Karpas-422 (cell line): ENCODE measurements at regions not wholly inside any gene's neighbourhood (a gene's known extent, or its start where the extent isn't known, plus 50 kb on each side); places are given as distances from the start of the nearest gene placed in this dataset.

ENCODE experiments used
- DNase-seq: peaks from one replicate; pipeline ENCODE4 v3.0.0-alpha.2; 2015
- H2AFZ ChIP-seq: fragments of 200-600 bp; sonication (generic); 2 replicates; pipeline ENCODE4 v1.6.1; 2014; ENCODE audit warnings: antibody characterized with exemption, low read length, mixed read lengths
- H3K27ac ChIP-seq: fragments of 200-600 bp; sonication (generic); 2 replicates; pipeline ENCODE4 v1.5.1; 2014; ENCODE audit warnings: mild to moderate bottlenecking, low read length, moderate library complexity
- H3K27me3 ChIP-seq: fragments of 200-600 bp; sonication (generic); 2 replicates; pipeline ENCODE4 v1.6.1; 2014; ENCODE audit warnings: low read length, mixed read lengths
- H3K36me3 ChIP-seq: fragments of 200-600 bp; sonication (generic); 2 replicates; pipeline ENCODE4 v1.6.1; 2014; ENCODE audit warnings: low read length, mixed read lengths; ENCODE audit not compliant: insufficient read depth
- H3K4me1 ChIP-seq: fragments of 200-600 bp; sonication (generic); 2 replicates; pipeline ENCODE4 v1.6.1; 2014; ENCODE audit warnings: mild to moderate bottlenecking, low read length, mixed read lengths
- H3K4me2 ChIP-seq: fragments of 200-600 bp; sonication (generic); 2 replicates; pipeline ENCODE4 v1.6.1; 2014; ENCODE audit warnings: low read length, low read depth, mild to moderate bottlenecking; ENCODE audit not compliant: poor library complexity, severe bottlenecking
- H3K4me3 ChIP-seq: fragments of 200-600 bp; sonication (generic); 2 replicates; pipeline ENCODE4 v1.5.1; 2014; ENCODE audit warnings: mild to moderate bottlenecking, antibody characterized with exemption, low read length, mixed read lengths
- H3K79me2 ChIP-seq: fragments of 200-600 bp; sonication (generic); 2 replicates; pipeline ENCODE4 v1.6.1; 2014; ENCODE audit warnings: mild to moderate bottlenecking, low read length, mixed read lengths
- H3K9ac ChIP-seq: fragments of 200-600 bp; sonication (generic); 2 replicates; pipeline ENCODE4 v1.6.0; 2014; ENCODE audit warnings: low read length
- H3K9me2 ChIP-seq: fragments of 200-600 bp; sonication (generic), shearing (Covaris generic); replicated peaks from 2 replicates; pipeline ENCODE4 v1.6.0; 2014; ENCODE audit warnings: mild to moderate bottlenecking, low read length, moderate library complexity; ENCODE audit not compliant: insufficient read depth
- H3K9me3 ChIP-seq: fragments of 300-700, 200-600 bp; sonication (generic); 2 replicates; pipeline ENCODE4 v1.6.1; 2014; ENCODE audit warnings: low read length, mixed read lengths
- H4K20me1 ChIP-seq: fragments of 200-600 bp; sonication (generic); 2 replicates; pipeline ENCODE4 v1.6.1; 2014; ENCODE audit warnings: mild to moderate bottlenecking, antibody characterized with exemption, low read length, low read depth; ENCODE audit not compliant: insufficient read depth

DNA sequence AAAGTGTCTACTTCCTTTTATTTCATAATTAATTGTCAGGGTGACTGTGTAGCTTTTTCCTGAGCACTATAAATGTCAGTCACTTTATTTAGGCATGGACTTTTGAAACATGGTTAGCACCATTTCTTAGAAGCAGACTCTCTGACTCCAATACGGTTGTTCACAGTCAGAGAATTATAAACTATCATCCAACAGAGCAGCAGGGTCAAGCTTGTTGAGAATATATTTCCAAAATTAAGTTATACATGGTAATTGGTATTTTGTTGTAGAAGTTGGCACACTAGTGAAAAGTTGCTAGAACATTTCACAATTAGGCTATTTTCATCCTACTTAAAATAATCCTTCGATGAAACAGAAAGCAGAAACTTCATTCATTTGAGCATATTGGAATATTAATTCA is 1155.5 kb upstream of the IGFBP7 start:
- Histone ChIP-seq H3K27ac (no peak overlapping the region), H3K9me2 (no peaks in the 10 kb centered on the region), H2AFZ (no peak overlapping the region), H3K4me1 (no peaks in the 10 kb centered on the region), H3K9me3 (peaks cover 4% of the 10 kb centered on the region), H3K36me3 (no peaks in the 10 kb centered on the region), H3K4me2 (no peak overlapping the region), H3K27me3 (no peaks in the 10 kb centered on the region), H3K9ac (no peak overlapping the region), H3K4me3 (no peak overlapping the region), H4K20me1 (no peaks in the 10 kb centered on the region), H3K79me2 (no peaks in the 10 kb centered on the region)
- DNase-seq = no peak

DNA sequence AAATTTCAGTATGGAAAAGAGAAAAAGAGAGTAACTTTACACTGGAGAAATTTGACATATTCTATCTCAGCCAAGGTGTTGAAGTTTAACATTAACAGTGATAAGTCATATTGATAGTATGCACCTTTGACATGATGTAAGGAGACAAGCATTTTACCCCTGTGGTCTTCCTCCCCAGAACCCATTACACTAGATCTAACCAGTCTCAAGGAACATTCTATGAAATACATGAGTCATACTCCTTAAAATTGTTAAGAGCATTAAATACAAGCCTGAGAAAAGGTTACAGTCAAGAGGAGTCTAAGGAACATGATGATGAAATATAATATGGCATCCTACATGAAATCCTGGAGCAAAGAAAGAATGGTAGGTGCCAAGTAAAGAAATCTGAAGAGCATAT is 1151.3 kb upstream of the IGFBP7 start:
- no peaks in the 10 kb centered on the region for H3K79me2 ChIP-seq
- no peak overlapping the region for H3K27ac ChIP-seq
- H3K9ac ChIP-seq = no peak overlapping the region
- no peaks in the 10 kb centered on the region for H4K20me1 ChIP-seq
- no peaks in the 10 kb centered on the region for H3K27me3 ChIP-seq
- no peak overlapping the region for H3K4me3 ChIP-seq
- H3K9me3 ChIP-seq = peaks cover 8% of the 10 kb centered on the region
- H3K4me1 ChIP-seq = no peaks in the 10 kb centered on the region
- DNase-seq = no peak
- H2AFZ ChIP-seq = no peak overlapping the region
- H3K36me3 ChIP-seq = no peaks in the 10 kb centered on the region
- no peaks in the 10 kb centered on the region for H3K9me2 ChIP-seq
- H3K4me2 ChIP-seq = no peak overlapping the region

DNA sequence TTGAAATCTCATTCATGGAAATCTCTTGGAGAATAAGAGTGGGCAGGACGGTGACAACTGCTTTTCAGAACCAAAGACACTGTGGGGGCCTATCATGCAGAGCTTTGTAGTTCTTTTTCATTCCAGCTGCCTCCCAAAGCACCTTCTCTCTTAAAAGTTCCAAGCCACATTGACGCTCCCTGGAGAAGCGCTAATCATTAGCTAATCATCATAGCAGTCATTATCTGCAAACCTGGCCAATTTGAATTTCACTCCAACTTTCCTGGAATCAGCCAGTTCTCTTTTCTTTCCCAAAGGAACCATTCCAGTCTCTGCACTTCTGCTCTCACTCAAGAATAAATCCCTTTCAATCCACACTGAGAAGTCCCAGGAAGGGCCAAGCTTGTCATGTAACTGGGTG is 1144.1 kb upstream of the IGFBP7 start:
- no peaks in the 10 kb centered on the region for H3K79me2 ChIP-seq
- no peaks in the 10 kb centered on the region for H3K27me3 ChIP-seq
- no peaks in the 10 kb centered on the region for H3K4me1 ChIP-seq
- H4K20me1 ChIP-seq = no peaks in the 10 kb centered on the region
- no peak for DNase-seq
- peaks cover 36% of the 10 kb centered on the region for H3K9me3 ChIP-seq
- no peaks in the 10 kb centered on the region for H3K36me3 ChIP-seq
- H3K9me2 ChIP-seq = no peaks in the 10 kb centered on the region
- no peak overlapping the region for H3K9ac ChIP-seq
- H3K4me3 ChIP-seq = no peak overlapping the region
- no peak overlapping the region for H2AFZ ChIP-seq
- no peak overlapping the region for H3K4me2 ChIP-seq
- H3K27ac ChIP-seq = no peak overlapping the region

DNA sequence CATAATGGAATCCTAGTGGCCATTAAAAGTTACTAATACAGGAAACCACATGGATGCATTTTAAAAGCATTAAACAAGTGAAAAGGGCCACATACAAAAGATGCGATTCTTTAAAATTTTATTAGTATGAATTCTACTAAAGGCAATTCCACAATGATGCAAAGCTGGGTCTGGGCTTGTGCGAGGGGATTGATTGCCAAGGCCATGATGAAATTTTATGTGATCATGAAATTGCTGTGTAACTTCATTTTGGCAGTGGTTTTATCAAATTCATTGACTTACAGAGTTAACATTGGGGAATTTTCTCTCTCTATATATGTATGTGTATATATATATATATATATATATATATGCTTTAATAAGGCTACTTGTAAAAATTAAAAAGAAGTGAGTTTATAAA is 1142.5 kb upstream of the IGFBP7 start:
- H3K4me2 ChIP-seq = no peak overlapping the region
- H3K27ac ChIP-seq = no peak overlapping the region
- H3K9me2 ChIP-seq = no peaks in the 10 kb centered on the region
- no peaks in the 10 kb centered on the region for H3K79me2 ChIP-seq
- H2AFZ ChIP-seq = no peak overlapping the region
- no peak overlapping the region for H3K9ac ChIP-seq
- no peak overlapping the region for H3K4me3 ChIP-seq
- no peaks in the 10 kb centered on the region for H3K4me1 ChIP-seq
- no peaks in the 10 kb centered on the region for H3K36me3 ChIP-seq
- no peaks in the 10 kb centered on the region for H4K20me1 ChIP-seq
- DNase-seq = no peak
- H3K27me3 ChIP-seq = no peaks in the 10 kb centered on the region
- peaks cover 43% of the 10 kb centered on the region for H3K9me3 ChIP-seq

- Histone ChIP-seq H3K79me2 (no peaks in the 10 kb centered on the region), H3K9me3 (peaks cover 25% of the 10 kb centered on the region), H3K36me3 (no peaks in the 10 kb centered on the region), H3K27me3 (no peaks in the 10 kb centered on the region), H3K4me1 (no peaks in the 10 kb centered on the region), H2AFZ (no peak overlapping the region), H3K4me3 (no peak overlapping the region), H4K20me1 (no peaks in the 10 kb centered on the region), H3K9ac (no peak overlapping the region), H3K27ac (no peak overlapping the region), H3K4me2 (no peak overlapping the region), H3K9me2 (no peaks in the 10 kb centered on the region)
- no peak for DNase-seq
Measured at GRCh38 chr4:58247792-58248191, 1137.6 kb upstream of the IGFBP7 start.

DNA sequence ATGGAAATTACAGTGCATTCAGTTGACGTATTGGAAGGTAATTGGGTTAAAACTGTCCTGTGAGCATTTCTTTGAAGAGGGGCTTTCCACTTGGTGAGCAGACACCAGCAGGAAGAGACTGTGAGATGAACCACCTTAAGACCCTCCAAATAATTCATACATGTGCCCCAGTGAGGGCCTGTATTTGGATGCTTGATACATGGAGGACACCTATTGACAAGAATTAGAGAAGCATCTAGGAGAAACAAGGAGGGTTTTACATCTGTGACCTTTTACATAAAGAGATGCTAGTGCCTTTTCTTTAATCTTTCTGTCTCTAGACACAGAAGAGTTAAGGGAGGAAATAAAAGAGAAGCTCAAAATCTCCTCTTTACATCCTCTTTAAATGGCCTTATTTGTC is 1115.3 kb upstream of the IGFBP7 start:
- no peaks in the 10 kb centered on the region for H3K9me2 ChIP-seq
- H3K4me3 ChIP-seq = no peak overlapping the region
- H3K9ac ChIP-seq = no peak overlapping the region
- no peak overlapping the region for H3K4me2 ChIP-seq
- no peak overlapping the region for H3K27ac ChIP-seq
- no peaks in the 10 kb centered on the region for H4K20me1 ChIP-seq
- H3K4me1 ChIP-seq = no peaks in the 10 kb centered on the region
- no peaks in the 10 kb centered on the region for H3K27me3 ChIP-seq
- no peak overlapping the region for H2AFZ ChIP-seq
- no peaks in the 10 kb centered on the region for H3K36me3 ChIP-seq
- DNase-seq = no peak
- peaks cover 15% of the 10 kb centered on the region for H3K9me3 ChIP-seq
- no peaks in the 10 kb centered on the region for H3K79me2 ChIP-seq

DNA sequence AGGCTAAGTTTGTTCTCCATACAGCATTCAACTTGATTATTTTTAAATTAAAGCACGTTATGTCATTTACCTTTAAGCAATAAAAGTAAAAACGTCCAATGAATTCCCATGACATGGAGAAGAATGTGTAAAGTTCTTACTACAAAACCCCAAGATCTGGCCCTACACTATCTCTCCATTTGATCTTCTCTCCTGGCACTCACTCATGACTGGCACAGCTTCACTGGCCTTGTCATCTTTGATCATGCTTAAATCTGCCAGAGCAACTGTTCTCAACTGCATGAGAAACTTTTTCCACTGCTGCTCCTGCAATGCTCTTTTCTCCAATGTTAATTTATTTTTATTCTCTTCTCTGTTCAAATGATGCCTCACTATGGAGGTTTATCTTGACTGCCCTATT is 1109.0 kb upstream of the IGFBP7 start:
- no peaks in the 10 kb centered on the region for H3K27me3 ChIP-seq
- H3K79me2 ChIP-seq = no peaks in the 10 kb centered on the region
- H3K4me3 ChIP-seq = no peak overlapping the region
- no peak overlapping the region for H3K27ac ChIP-seq
- no peaks in the 10 kb centered on the region for H3K9me2 ChIP-seq
- no peaks in the 10 kb centered on the region for H3K36me3 ChIP-seq
- no peak overlapping the region for H2AFZ ChIP-seq
- H3K9ac ChIP-seq = no peak overlapping the region
- H3K4me2 ChIP-seq = no peak overlapping the region
- peaks cover 14% of the 10 kb centered on the region for H3K9me3 ChIP-seq
- H4K20me1 ChIP-seq = no peaks in the 10 kb centered on the region
- DNase-seq = no peak
- no peaks in the 10 kb centered on the region for H3K4me1 ChIP-seq

DNA sequence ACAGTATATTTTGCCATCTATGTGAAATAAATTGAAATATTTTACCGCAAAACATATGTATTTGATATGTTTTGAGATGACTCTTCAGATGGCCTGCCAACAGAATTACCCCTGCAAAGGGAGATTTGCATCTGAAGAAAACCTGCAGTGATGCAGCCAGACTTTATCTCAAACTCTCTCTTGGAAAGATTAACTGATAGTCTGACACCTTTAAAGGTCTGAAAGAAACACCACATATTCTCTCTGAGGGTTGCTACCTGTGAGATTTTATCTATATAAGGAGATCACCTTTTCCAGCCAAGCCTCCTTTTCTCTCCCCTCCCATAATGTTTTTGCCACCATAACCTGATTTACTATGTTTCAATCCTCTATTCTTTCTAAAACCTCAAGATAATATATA is 1106.3 kb upstream of the IGFBP7 start:
- H3K27ac ChIP-seq = no peak overlapping the region
- H3K4me2 ChIP-seq = no peak overlapping the region
- no peaks in the 10 kb centered on the region for H3K79me2 ChIP-seq
- no peak overlapping the region for H2AFZ ChIP-seq
- no peaks in the 10 kb centered on the region for H3K4me1 ChIP-seq
- H3K4me3 ChIP-seq = no peak overlapping the region
- H4K20me1 ChIP-seq = no peaks in the 10 kb centered on the region
- DNase-seq = no peak
- H3K36me3 ChIP-seq = no peaks in the 10 kb centered on the region
- H3K9me3 ChIP-seq = peaks cover 26% of the 10 kb centered on the region
- H3K9ac ChIP-seq = no peak overlapping the region
- H3K27me3 ChIP-seq = no peaks in the 10 kb centered on the region
- H3K9me2 ChIP-seq = no peaks in the 10 kb centered on the region

DNA sequence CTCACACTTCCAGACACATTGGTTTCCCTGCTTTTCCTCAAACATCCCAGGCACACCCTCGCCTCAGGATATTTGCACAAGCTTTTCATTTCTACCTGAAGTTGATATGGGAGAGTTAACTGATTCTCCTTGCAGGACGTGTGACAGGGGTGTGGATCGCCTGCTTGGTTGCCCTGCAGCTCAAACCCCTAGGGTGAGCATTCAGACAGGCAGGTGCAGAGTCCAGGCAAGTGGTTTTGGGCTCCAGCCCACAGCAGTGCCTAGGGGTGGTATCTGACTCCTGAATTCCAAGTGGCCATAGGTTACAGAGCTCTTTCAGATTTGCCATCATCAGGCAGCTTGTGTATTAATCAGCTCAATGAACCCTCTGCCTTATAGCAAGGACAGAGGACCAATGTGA is 1104.2 kb upstream of the IGFBP7 start:
- Histone ChIP-seq H3K4me2 (no peak overlapping the region), H3K9ac (no peak overlapping the region), H3K4me1 (no peaks in the 10 kb centered on the region), H3K79me2 (no peaks in the 10 kb centered on the region), H4K20me1 (no peaks in the 10 kb centered on the region), H3K27ac (no peak overlapping the region), H3K27me3 (no peaks in the 10 kb centered on the region), H3K9me3 (peaks cover 35% of the 10 kb centered on the region), H3K4me3 (no peak overlapping the region), H3K9me2 (no peaks in the 10 kb centered on the region), H3K36me3 (no peaks in the 10 kb centered on the region), H2AFZ (no peak overlapping the region)
- no peak for DNase-seq
